SU-DHL-6 (cell line): ENCODE measurements at regions not wholly inside any gene's neighbourhood (a gene's known extent, or its start where the extent isn't known, plus 50 kb on each side); places are given as distances from the start of the nearest gene placed in this dataset.

Source experiments
- H2AFZ ChIP-seq: fragments of 200-600 bp; sonication (generic); 2 replicates; pipeline ENCODE4 v1.6.1; 2014; ENCODE audit warnings: low read depth, mild to moderate bottlenecking, moderate library complexity, mixed read lengths, antibody characterized with exemption, low read length; ENCODE audit not compliant: severe bottlenecking
- H3F3A ChIP-seq: fragments of 200-600 bp; shearing (Covaris generic); 2 replicates; pipeline ENCODE4 v1.6.0; 2016; ENCODE audit warnings: antibody characterized with exemption, mild to moderate bottlenecking; ENCODE audit not compliant: insufficient read depth
- H3K27ac ChIP-seq: fragments of 200-600 bp; sonication (generic); 2 replicates; pipeline ENCODE4 v1.5.1; 2016; ENCODE audit warnings: low read depth, mild to moderate bottlenecking, low read length, moderate library complexity, mixed read lengths
- H3K27me3 ChIP-seq: fragments of 200-600 bp; sonication (generic), shearing (Covaris generic); 2 replicates; pipeline ENCODE4 v1.6.0; 2014; ENCODE audit warnings: mild to moderate bottlenecking, low read length
- H3K36me3 ChIP-seq: fragments of 200-600 bp; sonication (generic); 2 replicates; pipeline ENCODE4 v1.6.1; 2014; ENCODE audit warnings: mild to moderate bottlenecking, low read length, mixed read lengths
- H3K4me2 ChIP-seq: fragments of 300-600, 200-600 bp; shearing (Covaris generic), sonication (generic); 2 replicates; pipeline ENCODE4 v1.6.0; 2014; ENCODE audit warnings: low read length, low read depth, mild to moderate bottlenecking; ENCODE audit not compliant: poor library complexity, severe bottlenecking
- H3K4me3 ChIP-seq: fragments of 200-600 bp; sonication (generic); 2 replicates; pipeline ENCODE4 v1.5.1; 2014; ENCODE audit warnings: antibody characterized with exemption, low read length, mild to moderate bottlenecking, mixed read lengths; ENCODE audit not compliant: insufficient read depth, poor library complexity, severe bottlenecking
- H3K79me2 ChIP-seq: fragments of 200-600 bp; sonication (generic); 2 replicates; pipeline ENCODE4 v1.6.1; 2014; ENCODE audit warnings: mild to moderate bottlenecking, low read length, moderate library complexity; ENCODE audit not compliant: insufficient read depth
- H3K9ac ChIP-seq: fragments of 200-600 bp; sonication (generic); 2 replicates; pipeline ENCODE4 v1.7.0; 2014; ENCODE audit warnings: mild to moderate bottlenecking, low read length
- H3K9me2 ChIP-seq: fragments of 200-600 bp; sonication (generic); replicated peaks from 2 replicates; pipeline ENCODE4 v1.6.1; 2014; ENCODE audit warnings: low read length; ENCODE audit not compliant: insufficient read depth
- H3K9me3 ChIP-seq: fragments of 200-600 bp; sonication (generic); 2 replicates; pipeline ENCODE4 v1.6.1; 2014; ENCODE audit warnings: low read length, mixed read lengths; ENCODE audit not compliant: insufficient read depth
- H4K20me1 ChIP-seq: fragments of 200-600 bp; sonication (generic); 2 replicates; pipeline ENCODE4 v1.6.1; 2014; ENCODE audit warnings: low read depth, mild to moderate bottlenecking, antibody characterized with exemption, low read length, moderate library complexity, mixed read lengths
- EZH2phosphoT487 ChIP-seq: fragments of 200-600 bp; sonication (generic), shearing (Covaris generic); conservative IDR thresholded peaks from 2 replicates; pipeline ENCODE4 v1.6.1; 2018; ENCODE audit warnings: mild to moderate bottlenecking, antibody characterized with exemption, low read length, moderate library complexity, mixed read lengths
- TF ChIP-seq, protein P1 (sequence below): fragments of 200-600 bp; sonication (generic); IDR thresholded peaks from one replicate; pipeline ENCODE4 v1.5.1; 2017; ENCODE audit warnings: antibody characterized with exemption, mild to moderate bottlenecking, low read length, moderate library complexity; ENCODE audit not compliant: insufficient read depth, poor library complexity, severe bottlenecking

DNA sequence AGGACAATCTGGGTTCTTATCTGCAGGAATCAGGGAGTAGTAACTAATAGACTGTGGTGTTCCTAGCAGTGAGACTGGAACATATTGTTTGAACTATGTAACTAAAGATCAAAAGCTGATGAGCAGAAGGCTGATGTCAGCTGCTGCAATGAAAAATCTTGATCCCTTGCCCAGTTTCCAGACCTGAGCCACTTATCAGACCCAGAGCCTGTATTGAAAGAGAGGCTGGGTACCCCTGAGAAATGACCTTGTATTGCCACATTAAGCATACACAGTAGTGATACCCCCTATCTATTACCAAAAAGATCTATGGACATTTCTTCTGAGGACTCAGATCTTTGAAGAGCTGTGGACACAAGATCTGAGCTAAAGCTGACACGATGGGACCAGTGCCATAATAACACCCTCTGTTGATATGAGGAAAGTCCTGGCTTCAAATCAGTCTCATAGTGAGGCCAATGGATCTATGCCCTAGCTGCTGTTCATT is 178.0 kb upstream of the GALNT2 start:
- no peaks in the 10 kb centered on the region for H4K20me1 ChIP-seq
- no peaks in the 10 kb centered on the region for H3K27me3 ChIP-seq
- H3F3A ChIP-seq = no peaks in the 10 kb centered on the region
- H3K4me3 ChIP-seq = no peak overlapping the region
- H3K9me2 ChIP-seq = no peaks in the 10 kb centered on the region
- no peak overlapping the region for H3K9ac ChIP-seq
- TF ChIP-seq EZH2phosphoT487 = no peak
- TF ChIP-seq, protein P1, sequence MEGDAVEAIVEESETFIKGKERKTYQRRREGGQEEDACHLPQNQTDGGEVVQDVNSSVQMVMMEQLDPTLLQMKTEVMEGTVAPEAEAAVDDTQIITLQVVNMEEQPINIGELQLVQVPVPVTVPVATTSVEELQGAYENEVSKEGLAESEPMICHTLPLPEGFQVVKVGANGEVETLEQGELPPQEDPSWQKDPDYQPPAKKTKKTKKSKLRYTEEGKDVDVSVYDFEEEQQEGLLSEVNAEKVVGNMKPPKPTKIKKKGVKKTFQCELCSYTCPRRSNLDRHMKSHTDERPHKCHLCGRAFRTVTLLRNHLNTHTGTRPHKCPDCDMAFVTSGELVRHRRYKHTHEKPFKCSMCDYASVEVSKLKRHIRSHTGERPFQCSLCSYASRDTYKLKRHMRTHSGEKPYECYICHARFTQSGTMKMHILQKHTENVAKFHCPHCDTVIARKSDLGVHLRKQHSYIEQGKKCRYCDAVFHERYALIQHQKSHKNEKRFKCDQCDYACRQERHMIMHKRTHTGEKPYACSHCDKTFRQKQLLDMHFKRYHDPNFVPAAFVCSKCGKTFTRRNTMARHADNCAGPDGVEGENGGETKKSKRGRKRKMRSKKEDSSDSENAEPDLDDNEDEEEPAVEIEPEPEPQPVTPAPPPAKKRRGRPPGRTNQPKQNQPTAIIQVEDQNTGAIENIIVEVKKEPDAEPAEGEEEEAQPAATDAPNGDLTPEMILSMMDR = no peak
- H3K4me2 ChIP-seq = no peak overlapping the region
- no peaks in the 10 kb centered on the region for H3K36me3 ChIP-seq
- no peak overlapping the region for H3K27ac ChIP-seq
- no peak overlapping the region for H2AFZ ChIP-seq
- H3K9me3 ChIP-seq = no peaks in the 10 kb centered on the region
- H3K79me2 ChIP-seq = no peaks in the 10 kb centered on the region

DNA sequence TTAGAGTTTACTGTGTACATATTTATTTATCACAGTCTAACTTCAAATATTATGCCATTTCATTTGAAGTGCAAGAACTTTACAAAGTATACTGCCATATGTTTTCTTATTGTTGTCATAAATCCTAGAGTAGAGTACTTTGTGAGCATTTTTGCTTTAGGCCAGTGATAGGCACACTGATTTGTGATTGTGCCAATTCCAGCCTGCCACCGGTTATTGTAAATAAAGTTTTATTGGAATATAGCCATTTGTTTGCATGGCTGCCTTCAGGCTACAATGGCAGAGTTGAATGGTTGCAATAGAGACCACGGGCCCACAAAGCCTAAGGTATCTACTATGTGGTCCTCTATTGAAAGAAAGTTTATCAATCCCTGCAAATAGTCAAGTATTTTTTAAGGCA is 175.8 kb upstream of the GALNT2 start:
- Histone ChIP-seq H3F3A (no peaks in the 10 kb centered on the region), H2AFZ (no peak overlapping the region), H3K27ac (no peak overlapping the region), H3K9me2 (no peaks in the 10 kb centered on the region), H3K4me3 (no peak overlapping the region), H3K9me3 (no peaks in the 10 kb centered on the region), H3K36me3 (no peaks in the 10 kb centered on the region), H4K20me1 (no peaks in the 10 kb centered on the region), H3K27me3 (no peaks in the 10 kb centered on the region), H3K4me2 (no peak overlapping the region), H3K79me2 (no peaks in the 10 kb centered on the region), H3K9ac (no peak overlapping the region)
- TF ChIP-seq, protein P1 = no peak
- no peak for TF ChIP-seq EZH2phosphoT487

DNA sequence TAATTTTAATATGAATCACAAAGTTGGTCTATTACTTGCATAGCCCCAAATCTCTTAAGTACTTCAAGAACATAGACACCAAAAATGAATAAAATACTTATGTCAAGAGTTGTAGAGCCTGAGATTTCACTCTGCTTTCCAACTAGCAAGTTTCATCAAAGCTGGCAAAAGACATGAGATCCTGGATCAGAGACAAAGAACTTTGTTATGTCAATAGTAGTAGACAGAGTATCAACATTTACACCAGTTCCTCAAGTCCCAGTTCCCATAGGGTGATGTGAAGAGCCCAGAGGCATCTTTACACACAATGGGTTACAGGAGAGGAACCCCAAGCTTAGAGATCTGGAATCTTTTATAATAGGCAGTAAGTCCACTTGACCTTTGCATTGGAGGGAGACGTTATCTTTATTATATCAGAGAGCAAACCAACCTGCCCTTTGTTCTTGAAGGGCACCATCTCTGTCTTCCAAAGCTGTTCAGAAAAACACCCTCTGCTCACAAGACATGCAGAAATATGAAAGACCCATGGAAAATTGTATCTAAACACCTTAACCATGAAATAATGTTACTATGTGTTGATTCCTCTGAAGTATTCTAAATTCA is 174.4 kb upstream of the GALNT2 start:
- H3K4me2 ChIP-seq = no peak overlapping the region
- no peak for TF ChIP-seq EZH2phosphoT487
- TF ChIP-seq, protein P1 = no peak

More for the DNA sequence above, 174.4 kb upstream of the GALNT2 start:
- H3K27me3 ChIP-seq = no peaks in the 10 kb centered on the region
- no peaks in the 10 kb centered on the region for H3F3A ChIP-seq
- no peak overlapping the region for H3K4me3 ChIP-seq
- no peaks in the 10 kb centered on the region for H3K9me2 ChIP-seq
- no peaks in the 10 kb centered on the region for H4K20me1 ChIP-seq
- H3K9me3 ChIP-seq = no peaks in the 10 kb centered on the region
- no peak overlapping the region for H3K27ac ChIP-seq
- H3K79me2 ChIP-seq = no peaks in the 10 kb centered on the region
- H3K9ac ChIP-seq = no peak overlapping the region
- no peaks in the 10 kb centered on the region for H3K36me3 ChIP-seq
- H2AFZ ChIP-seq = no peak overlapping the region
